ENCODE measurements at regions not wholly inside any gene's neighbourhood (a gene's known extent, or its start where the extent isn't known, plus 50 kb on each side); places are given as distances from the start of the nearest gene placed in this dataset.
"Not testable (repeated sequence)": the region's sequence is repeated elsewhere in the genome, so short reads cannot be mapped to it uniquely, and the experiment has no call there.

DNA sequence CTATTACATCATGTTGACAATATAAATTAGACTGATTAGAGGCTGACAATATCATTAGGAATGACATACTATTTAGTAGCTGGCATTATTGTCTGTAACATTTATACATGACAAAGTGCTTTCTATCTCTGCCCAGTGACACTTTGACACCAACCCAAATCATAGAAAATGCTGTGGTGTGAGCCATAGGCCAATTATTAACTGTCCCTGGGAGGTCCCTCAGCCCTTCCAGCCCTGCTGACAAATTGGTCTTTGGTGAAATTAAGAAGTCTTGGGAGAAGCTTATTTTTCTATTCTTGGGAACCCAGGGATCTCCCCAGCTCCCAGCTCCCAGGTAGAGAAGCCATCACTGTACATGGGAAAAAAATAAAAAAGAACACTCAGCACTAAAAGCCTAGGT, 179.6 kb downstream of the AIPL1 start:
- intact Hi-C loops (cut with DNase I; ENCODE audit: low total_unique reads) = no loop called here
- TF ChIP-seq, protein P1, sequence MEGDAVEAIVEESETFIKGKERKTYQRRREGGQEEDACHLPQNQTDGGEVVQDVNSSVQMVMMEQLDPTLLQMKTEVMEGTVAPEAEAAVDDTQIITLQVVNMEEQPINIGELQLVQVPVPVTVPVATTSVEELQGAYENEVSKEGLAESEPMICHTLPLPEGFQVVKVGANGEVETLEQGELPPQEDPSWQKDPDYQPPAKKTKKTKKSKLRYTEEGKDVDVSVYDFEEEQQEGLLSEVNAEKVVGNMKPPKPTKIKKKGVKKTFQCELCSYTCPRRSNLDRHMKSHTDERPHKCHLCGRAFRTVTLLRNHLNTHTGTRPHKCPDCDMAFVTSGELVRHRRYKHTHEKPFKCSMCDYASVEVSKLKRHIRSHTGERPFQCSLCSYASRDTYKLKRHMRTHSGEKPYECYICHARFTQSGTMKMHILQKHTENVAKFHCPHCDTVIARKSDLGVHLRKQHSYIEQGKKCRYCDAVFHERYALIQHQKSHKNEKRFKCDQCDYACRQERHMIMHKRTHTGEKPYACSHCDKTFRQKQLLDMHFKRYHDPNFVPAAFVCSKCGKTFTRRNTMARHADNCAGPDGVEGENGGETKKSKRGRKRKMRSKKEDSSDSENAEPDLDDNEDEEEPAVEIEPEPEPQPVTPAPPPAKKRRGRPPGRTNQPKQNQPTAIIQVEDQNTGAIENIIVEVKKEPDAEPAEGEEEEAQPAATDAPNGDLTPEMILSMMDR (IDR thresholded peaks at IDR 0.05) = no peak
- no peak for TF ChIP-seq POLR2A (IDR thresholded peaks at IDR 0.05)
- H3K4me3 ChIP-seq (ENCODE audit: low read depth, poor library complexity, severe bottlenecking) = no peak overlapping the region
- no peak for DNase-seq (ENCODE audit: low spot score in 2 of 2)

DNA sequence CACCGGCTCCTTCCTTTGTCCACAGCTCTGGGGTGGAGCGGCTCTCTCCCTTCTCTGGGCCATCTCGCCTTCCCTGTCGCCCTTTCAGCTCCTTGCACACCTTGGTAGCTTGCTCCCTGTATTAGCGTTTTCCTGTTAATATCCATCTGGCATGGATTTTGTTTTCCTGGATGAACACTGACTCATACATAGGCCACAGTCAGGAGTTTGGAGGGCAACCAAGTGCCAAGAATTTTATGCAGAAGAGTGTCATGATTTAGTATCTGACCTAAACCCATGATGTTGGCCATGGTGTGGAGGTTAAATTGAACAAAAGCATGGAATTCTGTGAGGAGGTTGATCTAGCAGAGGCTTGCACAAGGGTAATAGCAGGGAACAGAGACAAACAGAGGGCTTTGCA, 180.9 kb downstream of the AIPL1 start:
- intact Hi-C loops (cut with DNase I; ENCODE audit: low total_unique reads) = no loop called here
- TF ChIP-seq, protein P1 (IDR thresholded peaks at IDR 0.05) = no peak
- TF ChIP-seq POLR2A (IDR thresholded peaks at IDR 0.05) = no peak
- no peak overlapping the region for H3K4me3 ChIP-seq (ENCODE audit: low read depth, poor library complexity, severe bottlenecking)
- 63 to 80% methylated on average over 5 of the region's 5 CpGs for WGBS, 2 donors
- DNase-seq (ENCODE audit: low spot score in 2 of 2) = no peak

DNA sequence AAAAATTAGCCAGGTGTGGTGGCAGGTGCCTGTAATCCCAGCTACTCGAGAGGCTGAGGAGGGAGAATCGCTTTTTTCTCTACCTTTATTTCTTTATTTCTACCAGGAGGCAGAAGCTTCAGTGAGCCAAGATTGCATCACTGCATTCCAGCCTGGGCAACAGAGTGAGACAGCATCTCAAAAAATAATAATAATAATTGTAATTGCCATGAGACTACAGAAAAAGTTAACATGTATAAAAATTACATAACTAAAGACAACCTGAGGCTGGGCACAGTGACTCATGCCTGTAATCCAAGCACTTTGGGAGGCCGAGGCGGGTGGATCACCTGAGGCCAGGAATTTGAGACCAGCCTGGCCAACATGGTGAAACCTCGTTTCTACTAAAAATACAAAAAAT, 181.5 kb downstream of the WSCD1 start:
- DNase-seq (ENCODE audit: low spot score in 2 of 2); intact Hi-C loops (cut with DNase I; ENCODE audit: low total_unique reads); H3K4me3 ChIP-seq (ENCODE audit: low read depth, poor library complexity, severe bottlenecking): not testable (repeated sequence)
- WGBS, 2 donors = 57 to 62% methylated on average over 5 of the region's 5 CpGs

DNA sequence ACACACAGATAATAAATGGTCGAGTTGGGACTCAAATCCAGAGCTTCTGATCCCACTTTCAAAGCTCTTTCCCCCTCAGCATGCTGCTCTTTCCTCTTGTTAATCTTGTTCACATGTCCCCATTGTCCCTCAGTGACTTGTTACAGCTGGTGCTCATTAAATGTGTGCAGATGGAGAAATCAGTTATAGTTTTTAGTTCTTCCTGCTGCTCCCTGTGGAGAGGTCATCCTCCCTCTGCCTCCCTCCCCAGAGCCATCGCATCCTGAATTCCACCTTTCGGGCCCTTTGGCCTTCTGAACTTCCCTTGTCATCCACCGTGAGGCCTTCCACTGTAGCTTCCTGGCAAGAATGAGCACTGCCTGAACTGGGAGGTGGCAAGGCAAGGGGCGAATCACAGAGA, 179.6 kb downstream of the WSCD1 start:
- 38 to 52% methylated on average over 5 of the region's 5 CpGs for WGBS, 2 donors
- DNase-seq (ENCODE audit: low spot score in 2 of 2) = no peak
- TF ChIP-seq POLR2A (IDR thresholded peaks at IDR 0.05) = no peak
- TF ChIP-seq, protein P1 (IDR thresholded peaks at IDR 0.05) = no peak
- no peak overlapping the region for H3K4me3 ChIP-seq (ENCODE audit: low read depth, poor library complexity, severe bottlenecking)
- intact Hi-C loops (cut with DNase I; ENCODE audit: low total_unique reads) = no loop called here

DNA sequence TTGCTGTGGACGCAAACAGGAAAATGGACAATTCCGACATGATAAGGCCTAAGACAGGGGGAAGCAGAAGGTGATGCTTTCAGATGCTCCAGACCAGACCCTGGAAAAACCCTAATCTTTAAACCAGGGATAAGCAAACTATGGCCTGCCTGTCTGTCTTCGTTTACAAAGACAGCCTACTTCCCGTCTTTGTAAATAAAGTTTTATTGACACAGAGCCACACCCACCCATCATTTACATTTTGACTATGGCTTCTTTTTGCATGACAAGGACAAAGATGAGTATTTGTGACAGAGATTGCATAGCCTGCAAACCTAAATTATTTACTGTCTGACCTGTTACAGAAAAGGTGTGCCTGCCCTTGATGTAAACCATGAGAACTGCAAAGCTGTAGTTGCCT, 177.9 kb downstream of the WSCD1 start:
- TF ChIP-seq, protein P1 (IDR thresholded peaks at IDR 0.05) = no peak
- TF ChIP-seq POLR2A (IDR thresholded peaks at IDR 0.05) = no peak
- WGBS, 2 donors = 82 to 85% methylated on average over 4 of the region's 4 CpGs
- no peak for DNase-seq (ENCODE audit: low spot score in 2 of 2)
- intact Hi-C loops (cut with DNase I; ENCODE audit: low total_unique reads) = no loop called here
- no peak overlapping the region for H3K4me3 ChIP-seq (ENCODE audit: low read depth, poor library complexity, severe bottlenecking)

DNA sequence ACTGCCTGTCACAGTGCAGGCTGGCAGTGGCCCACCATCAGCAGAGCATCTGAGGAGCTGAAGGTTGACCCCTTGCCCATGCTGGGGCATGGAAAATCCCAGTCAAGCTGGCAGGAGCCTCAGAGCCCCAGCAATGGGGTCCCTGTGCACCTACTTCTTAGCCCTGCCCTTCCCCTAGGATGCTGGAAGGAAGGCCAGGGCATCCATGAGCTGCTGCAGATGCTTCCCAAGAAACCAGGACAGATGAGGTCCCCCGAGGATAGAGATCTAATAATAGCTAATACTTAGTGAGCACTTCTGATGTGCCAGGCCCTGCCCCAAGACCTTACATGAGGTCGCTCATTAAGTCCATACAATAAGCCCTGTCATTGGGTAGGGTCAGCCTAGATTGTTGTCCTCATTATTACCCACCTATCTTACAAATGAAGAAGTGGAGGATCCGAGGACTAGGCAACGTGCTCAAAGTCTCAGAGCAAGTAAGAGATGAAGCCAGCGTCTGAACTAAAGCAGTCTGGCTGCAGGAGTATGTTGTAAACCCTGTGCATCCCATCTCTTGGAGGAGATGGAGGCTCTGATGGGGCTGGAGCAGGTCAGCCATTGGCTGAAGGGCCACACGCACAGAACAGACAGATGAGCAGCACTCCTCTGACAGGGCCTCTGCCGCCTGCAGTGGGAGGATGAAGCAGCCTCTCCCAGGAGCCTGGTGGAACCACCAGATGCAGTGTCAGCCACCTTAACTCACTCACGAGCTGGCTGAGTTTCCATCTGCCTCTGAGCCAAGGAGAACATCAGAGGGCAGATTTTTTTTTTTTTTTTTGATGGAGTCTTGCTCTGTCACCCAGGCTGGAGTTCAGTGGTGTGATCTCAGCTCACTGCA, 175.4 kb downstream of the WSCD1 start:
- no peak overlapping the region for H3K4me3 ChIP-seq (ENCODE audit: low read depth, poor library complexity, severe bottlenecking)
- WGBS, 2 donors = 75 to 77% methylated on average over 8 of the region's 8 CpGs
- no peak for DNase-seq (ENCODE audit: low spot score in 2 of 2)
- no peak for TF ChIP-seq POLR2A (IDR thresholded peaks at IDR 0.05)
- TF ChIP-seq, protein P1 (IDR thresholded peaks at IDR 0.05) = no peak
- intact Hi-C loops (cut with DNase I; ENCODE audit: low total_unique reads) = no loop called here

Measured in lower leg skin (tissue), 4 donors.